Keratinocyte (primary cell): ENCODE measurements at regions not wholly inside any gene's neighbourhood (a gene's known extent, or its start where the extent isn't known, plus 50 kb on each side); places are given as distances from the start of the nearest gene placed in this dataset.

Source experiments
- DNase-seq: peaks from one replicate; pipeline ENCODE4 v3.0.0-alpha.2; 2011; ENCODE audit warnings: low read depth, missing footprints, low spot score
- FAIRE-seq: peaks from 2 replicates; lab custom pipeline; 2011; peaks lifted over from hg19 to GRCh38; lab: Jason Lieb, UNC
- H2AFZ ChIP-seq: 2 replicates; pipeline ENCODE4 v1.6.0; 2012; ENCODE audit warnings: low read length, control low read depth, inconsistent platforms; ENCODE audit not compliant: control insufficient read depth
- H3K27ac ChIP-seq: 2 replicates; pipeline ENCODE4 v1.5.1; 2011; ENCODE audit warnings: low read length; ENCODE audit not compliant: control insufficient read depth, insufficient read depth
- H3K27me3 ChIP-seq: 3 replicates; pipeline ENCODE4 v1.6.0; 2011; ENCODE audit warnings: low read length; ENCODE audit not compliant: control insufficient read depth, insufficient read depth; ENCODE audit errors: extremely low read depth
- H3K36me3 ChIP-seq, 2 experiments: 2 replicates in 1 of 2; 3 replicates in 1 of 2; pipeline ENCODE4 v1.5.1; 2011; ENCODE audit warnings: low read length in 2 of 2, mild to moderate bottlenecking in 1 of 2; ENCODE audit not compliant: control insufficient read depth in 2 of 2, insufficient read depth in 2 of 2; ENCODE audit errors: extremely low read depth in 1 of 2
- H3K4me1 ChIP-seq: 3 replicates; pipeline ENCODE4 v1.5.1; 2011; ENCODE audit warnings: low read length; ENCODE audit not compliant: control insufficient read depth, insufficient read depth; ENCODE audit errors: extremely low read depth
- H3K4me2 ChIP-seq: 3 replicates; pipeline ENCODE4 v1.6.0; 2011; ENCODE audit warnings: low read depth, low read length; ENCODE audit not compliant: control insufficient read depth, insufficient read depth; ENCODE audit errors: extremely low read depth
- H3K4me3 ChIP-seq, 3 experiments: fragments of 200-600 bp in 1 of 3; sonication (generic) in 1 of 3; 2 replicates in 2 of 3; 3 replicates in 1 of 3; pipeline ENCODE4 v1.5.1; 2011 to 2016; ENCODE audit warnings: low read length in 3 of 3, mild to moderate bottlenecking in 3 of 3, control low read depth in 2 of 3, inconsistent platforms in 1 of 3, low read depth in 1 of 3, mixed read lengths in 1 of 3, mixed run types in 1 of 3, moderate library complexity in 1 of 3; ENCODE audit not compliant: control insufficient read depth in 2 of 3, insufficient read depth in 2 of 3; ENCODE audit errors: extremely low read depth in 1 of 3
- H3K79me2 ChIP-seq: 2 replicates; pipeline ENCODE4 v1.6.0; 2012; ENCODE audit warnings: low read length; ENCODE audit not compliant: control insufficient read depth, insufficient read depth
- H3K9ac ChIP-seq: 3 replicates; pipeline ENCODE4 v1.6.0; 2011; ENCODE audit warnings: low read length; ENCODE audit not compliant: control insufficient read depth, insufficient read depth; ENCODE audit errors: extremely low read depth
- H3K9me1 ChIP-seq: 3 replicates; pipeline ENCODE4 v1.6.0; 2011; ENCODE audit warnings: low read length; ENCODE audit not compliant: control insufficient read depth, insufficient read depth; ENCODE audit errors: extremely low read depth
- H3K9me3 ChIP-seq: 2 replicates; pipeline ENCODE4 v1.5.1; 2012; ENCODE audit warnings: low read depth, low read length; ENCODE audit not compliant: control insufficient read depth
- H4K20me1 ChIP-seq: 3 replicates; pipeline ENCODE4 v1.6.0; 2011; ENCODE audit warnings: low read length; ENCODE audit not compliant: control insufficient read depth, insufficient read depth; ENCODE audit errors: extremely low read depth
- CTCF ChIP-seq, 3 experiments: IDR thresholded peaks in 1 of 3; conservative IDR thresholded peaks in 1 of 3; optimal IDR thresholded peaks in 1 of 3; 2 replicates in 2 of 3; 3 replicates in 1 of 3; pipeline versions ENCODE3 to v1.5.1; 2011; ENCODE audit warnings: low read length in 3 of 3, mild to moderate bottlenecking in 3 of 3, moderate library complexity in 2 of 3, control low read depth in 1 of 3, inconsistent platforms in 1 of 3; ENCODE audit not compliant: insufficient read depth in 2 of 3; ENCODE audit errors: extremely low read depth in 1 of 3
- EZH2 ChIP-seq: IDR thresholded peaks from one replicate; pipeline ENCODE4 v1.6.1; 2012; ENCODE audit warnings: inconsistent platforms, mild to moderate bottlenecking, low read length, moderate library complexity
- dilution Hi-C: fragments of 300-500 bp; cut with MboI; formaldehyde crosslinking; loops from one replicate; pipeline ENCODE4 v1.7.0; 2020; ENCODE audit warnings: low sequenced_read_pairs; ENCODE audit not compliant: extremely low pct_ligation_motif_present

- Histone ChIP-seq H3K27ac (peak overlapping the region; percentile 71), H3K79me2 (no peaks in the 10 kb centered on the region), H3K27me3 (no peaks in the 10 kb centered on the region), H3K4me1 (peaks cover 38% of the 10 kb centered on the region), H3K36me3 (no peaks in the 10 kb centered on the region), H4K20me1 (no peaks in the 10 kb centered on the region), H3K9me1 (no peaks in the 10 kb centered on the region), H2AFZ (no peak overlapping the region), H3K9me3 (no peaks in the 10 kb centered on the region), H3K4me3 (no peak overlapping the region), H3K9ac (no peak overlapping the region), H3K4me2 (peak overlapping the region; percentile 50)
- FAIRE-seq (peak; percentile 92), DNase-seq (peak; percentile 65)
- no peak for TF ChIP-seq EZH2
- TF ChIP-seq CTCF (optimal IDR thresholded peaks at IDR 0.05 in 1 of 3, IDR thresholded peaks at IDR 0.05 in 1 of 3, conservative IDR thresholded peaks at IDR 0.05 in 1 of 3; ENCODE audit: extremely low read depth in 1 of 3, insufficient read depth in 2 of 3, low read length in 3 of 3): no peak
- dilution Hi-C loops: no loop called here
Measured at GRCh38 chr7:46930366-46930765, 651.5 kb downstream of the TNS3 start.

GRCh38 chr7:46929359-46929758 lies 652.6 kb downstream of the TNS3 start:
- H3K9ac ChIP-seq: no peak overlapping the region
- no peaks in the 10 kb centered on the region for H3K36me3 ChIP-seq
- H3K79me2 ChIP-seq: no peaks in the 10 kb centered on the region
- TF ChIP-seq EZH2 (no peak), CTCF (optimal IDR thresholded peaks at IDR 0.05 in 1 of 3, IDR thresholded peaks at IDR 0.05 in 1 of 3, conservative IDR thresholded peaks at IDR 0.05 in 1 of 3; ENCODE audit: extremely low read depth in 1 of 3, insufficient read depth in 2 of 3, low read length in 3 of 3) (no peak)
- H3K4me1 ChIP-seq: peaks cover 37% of the 10 kb centered on the region
- H3K27me3 ChIP-seq: no peaks in the 10 kb centered on the region
- H3K27ac ChIP-seq: no peak overlapping the region
- no peak overlapping the region for H3K4me2 ChIP-seq
- no peaks in the 10 kb centered on the region for H3K9me1 ChIP-seq
- no peaks in the 10 kb centered on the region for H3K9me3 ChIP-seq
- DNase-seq (no peak), FAIRE-seq (no peak)
- dilution Hi-C loops: no loop called here
- H4K20me1 ChIP-seq: no peaks in the 10 kb centered on the region
- no peak overlapping the region for H2AFZ ChIP-seq
- no peak overlapping the region for H3K4me3 ChIP-seq
